ENCODE measurements at regions not wholly inside any gene's neighbourhood (a gene's known extent, or its start where the extent isn't known, plus 50 kb on each side); places are given as distances from the start of the nearest gene placed in this dataset.

DNA sequence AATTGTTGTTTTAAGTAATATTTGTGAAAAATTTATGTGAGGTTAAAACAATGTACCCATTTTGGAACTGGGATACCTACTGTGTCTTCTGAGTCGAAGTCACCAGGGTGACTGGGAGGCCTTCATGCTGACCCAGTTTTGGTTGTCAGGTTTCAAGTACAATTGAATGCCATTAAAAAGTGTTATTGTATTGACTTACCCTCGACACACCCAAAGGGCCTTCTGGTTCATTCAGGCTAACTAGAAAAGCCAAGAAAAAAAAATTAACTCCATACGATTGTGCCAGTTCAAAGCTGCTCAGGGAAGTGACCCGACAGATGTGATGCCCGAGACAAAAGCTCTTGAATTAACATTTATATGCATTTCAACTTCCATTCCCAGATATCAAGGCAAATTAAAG, 190.0 kb downstream of the ST6GAL2 start:
- H3K4me3 ChIP-seq (ENCODE audit: low read depth, low read length), result no peak overlapping the region
- DNase-seq (ENCODE audit: low read depth, low spot score), result no peak
- CTCF ChIA-PET, result no interaction called here
- no peak for TF ChIP-seq CTCF (IDR thresholded peaks at IDR 0.05; ENCODE audit: insufficient read depth, low read length, missing control alignments)
- POLR2A ChIA-PET, result no interaction called here

- CTCF ChIA-PET, result no interaction called here
- H3K4me3 ChIP-seq (ENCODE audit: low read depth, low read length), result no peak overlapping the region
- DNase-seq (ENCODE audit: low read depth, low spot score), result no peak
- TF ChIP-seq CTCF (IDR thresholded peaks at IDR 0.05; ENCODE audit: insufficient read depth, low read length, missing control alignments), result no peak
- POLR2A ChIA-PET, result no interaction called here
Observed at GRCh38 chr2:106700616-106701015, 185.4 kb downstream of the ST6GAL2 start.

- H3K4me3 ChIP-seq (ENCODE audit: low read depth, low read length), result no peak overlapping the region
- POLR2A ChIA-PET, result interaction anchor here (0.7 kb wide), 1 partner anchor 601 kb away, joined by 3 read pairs; no protein-coding TSS in a partner anchor
- TF ChIP-seq CTCF (IDR thresholded peaks at IDR 0.05; ENCODE audit: insufficient read depth, low read length, missing control alignments), result no peak
- DNase-seq (ENCODE audit: low read depth, low spot score), result no peak
- CTCF ChIA-PET, result no interaction called here
Observed at GRCh38 chr2:106701203-106702022, 184.6 kb downstream of the ST6GAL2 start.

- no peak for TF ChIP-seq CTCF (IDR thresholded peaks at IDR 0.05; ENCODE audit: insufficient read depth, low read length, missing control alignments)
- POLR2A ChIA-PET, result no interaction called here
- CTCF ChIA-PET, result no interaction called here
- no peak for DNase-seq (ENCODE audit: low read depth, low spot score)
- no peak overlapping the region for H3K4me3 ChIP-seq (ENCODE audit: low read depth, low read length)
Observed at GRCh38 chr2:106703161-106703560, 182.8 kb downstream of the ST6GAL2 start.

DNA sequence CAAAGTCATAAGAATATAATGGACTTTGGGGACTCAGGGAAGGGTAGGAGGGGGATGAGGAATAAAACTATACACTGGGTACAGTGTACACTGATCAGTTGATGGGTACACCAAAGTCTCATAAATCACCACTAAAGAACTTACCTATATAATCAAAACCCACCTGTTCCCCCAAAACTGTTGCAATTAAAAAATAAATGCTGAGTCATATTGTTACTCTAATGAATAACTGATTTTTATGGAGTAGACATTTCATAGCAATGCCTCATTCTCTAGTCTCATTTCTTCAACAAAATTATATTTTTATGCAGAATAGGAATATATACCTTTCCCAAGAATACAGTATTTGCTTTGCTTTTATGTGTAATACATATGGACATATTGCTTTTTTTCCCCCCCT, 181.2 kb downstream of the ST6GAL2 start:
- ChIA-PET CTCF (no interaction called here), POLR2A (no interaction called here)
- DNase-seq (ENCODE audit: low read depth, low spot score), result no peak
- H3K4me3 ChIP-seq (ENCODE audit: low read depth, low read length), result no peak overlapping the region
- TF ChIP-seq CTCF (IDR thresholded peaks at IDR 0.05; ENCODE audit: insufficient read depth, low read length, missing control alignments), result no peak

- no peak for TF ChIP-seq CTCF (IDR thresholded peaks at IDR 0.05; ENCODE audit: insufficient read depth, low read length, missing control alignments)
- CTCF ChIA-PET, result no interaction called here
- POLR2A ChIA-PET, result no interaction called here
- DNase-seq (ENCODE audit: low read depth, low spot score), result no peak
- H3K4me3 ChIP-seq (ENCODE audit: low read depth, low read length), result no peak overlapping the region
Observed at GRCh38 chr2:106705877-106706276, 180.1 kb downstream of the ST6GAL2 start.
